H9 (cell line): ENCODE measurements at regions not wholly inside any gene's neighbourhood (a gene's known extent, or its start where the extent isn't known, plus 50 kb on each side); places are given as distances from the start of the nearest gene placed in this dataset.

Experiments
- DNase-seq: peaks from one replicate; pipeline ENCODE4 v3.0.0-alpha.2; 2017
- H2AFZ ChIP-seq: one replicate; pipeline ENCODE4 v1.6.1; 2013; ENCODE audit warnings: mild to moderate bottlenecking, low read length, control low read depth, moderate library complexity
- H2AK5ac ChIP-seq: 2 replicates; pipeline ENCODE4 v1.6.1; 2013; ENCODE audit warnings: low read length, control low read depth, mixed read lengths; ENCODE audit not compliant: insufficient read length
- H2BK120ac ChIP-seq: one replicate; pipeline ENCODE4 v1.6.1; 2013; ENCODE audit warnings: low read depth, mild to moderate bottlenecking, low read length, control low read depth, inconsistent platforms; ENCODE audit not compliant: poor library complexity, severe bottlenecking
- H2BK12ac ChIP-seq: 2 replicates; pipeline ENCODE4 v1.6.1; 2013; ENCODE audit warnings: low read length, control low read depth, mixed read lengths, low read depth; ENCODE audit not compliant: insufficient read length
- H2BK15ac ChIP-seq: 2 replicates; pipeline ENCODE4 v1.6.1; 2013; ENCODE audit warnings: low read depth, low read length, control low read depth
- H2BK20ac ChIP-seq: one replicate; pipeline ENCODE4 v1.6.1; 2013; ENCODE audit warnings: low read depth, mild to moderate bottlenecking, low read length, control low read depth, inconsistent platforms; ENCODE audit not compliant: poor library complexity, severe bottlenecking
- H2BK5ac ChIP-seq: 2 replicates; pipeline ENCODE4 v1.6.1; 2013; ENCODE audit warnings: low read length, control low read depth, mixed read lengths; ENCODE audit not compliant: insufficient read length
- H3K14ac ChIP-seq: 2 replicates; pipeline ENCODE4 v1.6.1; 2013; ENCODE audit warnings: low read length, control low read depth; ENCODE audit not compliant: insufficient read depth
- H3K18ac ChIP-seq: 2 replicates; pipeline ENCODE4 v1.6.1; 2013; ENCODE audit warnings: low read depth, mild to moderate bottlenecking, mixed read lengths, low read length, control low read depth; ENCODE audit not compliant: insufficient read length
- H3K23ac ChIP-seq: 2 replicates; pipeline ENCODE4 v1.6.1; 2013; ENCODE audit warnings: low read length, control low read depth, mixed read lengths, low read depth; ENCODE audit not compliant: insufficient read length
- H3K23me2 ChIP-seq: 2 replicates; pipeline ENCODE4 v1.6.1; 2013; ENCODE audit warnings: low read depth, mild to moderate bottlenecking, mixed read lengths, low read length, control low read depth; ENCODE audit not compliant: insufficient read length, poor library complexity, severe bottlenecking
- H3K27ac ChIP-seq: 2 replicates; pipeline ENCODE4 v1.5.1; 2013; ENCODE audit warnings: low read length, control low read depth, mixed read lengths, low read depth; ENCODE audit not compliant: insufficient read length
- H3K27me3 ChIP-seq: 2 replicates; pipeline ENCODE4 v1.6.1; 2013; ENCODE audit warnings: low read length, control low read depth, inconsistent platforms; ENCODE audit not compliant: insufficient read depth
- H3K4ac ChIP-seq: 2 replicates; pipeline ENCODE4 v1.6.1; 2013; ENCODE audit warnings: low read depth, mild to moderate bottlenecking, control low read depth, inconsistent platforms, low read length, moderate library complexity
- H3K4me1 ChIP-seq: 2 replicates; pipeline ENCODE4 v1.6.1; 2013; ENCODE audit warnings: low read length, control low read depth, inconsistent platforms; ENCODE audit not compliant: insufficient read depth
- H3K4me2 ChIP-seq: 2 replicates; pipeline ENCODE4 v1.6.1; 2013; ENCODE audit warnings: low read length, control low read depth, mixed read lengths; ENCODE audit not compliant: insufficient read length, insufficient read depth
- H3K56ac ChIP-seq: 2 replicates; pipeline ENCODE4 v1.6.1; 2013; ENCODE audit warnings: low read depth, mild to moderate bottlenecking, mixed read lengths, low read length, control low read depth; ENCODE audit not compliant: insufficient read length
- H3K79me1 ChIP-seq: 2 replicates; pipeline ENCODE4 v1.6.1; 2013; ENCODE audit warnings: low read depth, mild to moderate bottlenecking, moderate library complexity, low read length, control low read depth, inconsistent platforms; ENCODE audit not compliant: insufficient read depth, poor library complexity, severe bottlenecking
- H3K79me2 ChIP-seq: 2 replicates; pipeline ENCODE4 v1.6.1; 2013; ENCODE audit warnings: low read length, control low read depth, inconsistent platforms; ENCODE audit not compliant: insufficient read depth
- H3K9ac ChIP-seq: 2 replicates; pipeline ENCODE4 v1.6.1; 2013; ENCODE audit warnings: low read length, control low read depth, mixed read lengths; ENCODE audit not compliant: insufficient read length; ENCODE audit errors: extremely low read depth
- H3K9me3 ChIP-seq: one replicate; pipeline ENCODE4 v1.6.1; 2013; ENCODE audit warnings: low read depth, low read length, inconsistent platforms; ENCODE audit not compliant: control insufficient read depth
- H3T11ph ChIP-seq: one replicate; pipeline ENCODE4 v1.6.1; 2013; ENCODE audit warnings: mild to moderate bottlenecking, low read length, control low read depth, inconsistent platforms
- H4K20me1 ChIP-seq: one replicate; pipeline ENCODE4 v1.6.1; 2013; ENCODE audit not compliant: control insufficient read depth, insufficient read length, insufficient read depth
- H4K5ac ChIP-seq: 2 replicates; pipeline ENCODE4 v1.6.1; 2013; ENCODE audit warnings: low read depth, mild to moderate bottlenecking, mixed read lengths, low read length, control low read depth; ENCODE audit not compliant: insufficient read length
- H4K8ac ChIP-seq: replicated peaks from 2 replicates; pipeline ENCODE4 v1.6.1; 2013; ENCODE audit warnings: low read length, control low read depth, mixed read lengths, low read depth; ENCODE audit not compliant: insufficient read length
- H4K91ac ChIP-seq: 2 replicates; pipeline ENCODE4 v1.6.1; 2013; ENCODE audit warnings: low read depth, mild to moderate bottlenecking, moderate library complexity, mixed read lengths, low read length, control low read depth; ENCODE audit not compliant: insufficient read length
- H3K27ac Mint-ChIP-seq, 3 experiments: 2 replicates in 2 of 3; 3 replicates in 1 of 3; pipeline ENCODE4 v1.8.0; 2020 to 2021; ENCODE audit warnings: mixed read lengths in 3 of 3, mild to moderate bottlenecking in 1 of 3, moderate library complexity in 1 of 3
- H3K27me3 Mint-ChIP-seq: 2 replicates; pipeline ENCODE4 v1.8.0; 2021; ENCODE audit warnings: low read depth, mild to moderate bottlenecking, moderate library complexity, mixed read lengths
- H3K36me3 Mint-ChIP-seq, 3 experiments: 2 replicates in 2 of 3; 3 replicates in 1 of 3; pipeline ENCODE4 v1.8.0; 2020 to 2021; ENCODE audit warnings: low read depth in 3 of 3, mixed read lengths in 3 of 3; ENCODE audit not compliant: insufficient read depth in 1 of 3
- H3K4me1 Mint-ChIP-seq, 2 experiments: 2 replicates each; pipeline ENCODE4 v1.8.0; 2020; ENCODE audit warnings: mixed read lengths in 2 of 2
- H3K4me3 Mint-ChIP-seq, 2 experiments: 2 replicates in 1 of 2; 3 replicates in 1 of 2; pipeline ENCODE4 v1.8.0; 2020 to 2021; ENCODE audit warnings: mild to moderate bottlenecking in 2 of 2, mixed read lengths in 2 of 2, moderate library complexity in 1 of 2
- H3K9me3 Mint-ChIP-seq, 2 experiments: 2 replicates in 1 of 2; 3 replicates in 1 of 2; pipeline ENCODE4 v1.8.0; 2020; ENCODE audit warnings: mild to moderate bottlenecking in 2 of 2, mixed read lengths in 2 of 2, moderate library complexity in 1 of 2
- WGBS: extraction: QIAGEN DNeasy Blood & Tissue Kit; methylation state at CpG from one replicate; pipeline ENCODE4 v1.1.7; 2013; ENCODE audit warnings: missing lambda C conversion rate, low lambda C conversion rate, mixed read lengths; ENCODE audit not compliant: insufficient read length; ENCODE audit errors: extremely low coverage; 5-methylcytosine and 5-hydroxymethylcytosine counted together
- TF ChIP-seq, protein P1 (sequence below): fragments of 200-600 bp; sonication (generic); conservative IDR thresholded peaks from 3 replicates; pipeline ENCODE4 v1.8.0; 2021; ENCODE audit warnings: antibody characterized with exemption, mild to moderate bottlenecking

DNA sequence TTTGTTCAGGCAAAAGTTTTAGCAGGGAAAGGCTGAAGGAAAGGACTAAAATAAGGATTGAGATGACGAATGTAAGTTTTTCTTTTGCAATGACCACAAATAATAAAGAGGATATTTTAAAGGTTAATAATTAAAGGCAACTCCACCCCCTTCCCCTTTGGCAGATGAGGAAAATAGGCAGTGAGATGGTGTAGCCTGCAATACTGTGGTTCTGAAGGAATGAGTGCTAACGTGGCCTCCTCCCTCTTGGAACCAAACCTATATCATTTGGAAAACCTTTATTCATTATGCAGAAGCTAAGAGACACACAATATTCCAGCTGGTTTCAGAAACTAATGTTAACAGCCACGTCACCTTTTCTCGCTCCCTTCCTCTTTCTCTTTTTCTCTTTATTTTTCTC is 70.9 kb upstream of the COL1A2 start:
- no peak for DNase-seq
- Histone ChIP-seq H2BK20ac (no peak overlapping the region), H3K14ac (no peak overlapping the region), H3K23me2 (no peaks in the 10 kb centered on the region), H3K4ac (no peak overlapping the region), H3K18ac (no peak overlapping the region), H3K9me3 (no peaks in the 10 kb centered on the region), H3K27me3 (no peaks in the 10 kb centered on the region), H3K23ac (no peak overlapping the region), H3K27ac (no peak overlapping the region), H2BK15ac (no peak overlapping the region), H3K56ac (no peak overlapping the region), H3K4me2 (no peak overlapping the region), H3K79me1 (no peaks in the 10 kb centered on the region), H3T11ph (no peak overlapping the region), H2BK5ac (no peak overlapping the region), H4K20me1 (no peaks in the 10 kb centered on the region), H3K79me2 (no peaks in the 10 kb centered on the region), H3K9ac (no peak overlapping the region), H2BK12ac (no peak overlapping the region), H4K5ac (no peak overlapping the region), H4K8ac (no peak overlapping the region), H4K91ac (no peak overlapping the region), H2BK120ac (no peak overlapping the region), H2AK5ac (no peak overlapping the region), H3K4me1 (no peaks in the 10 kb centered on the region; the same call in 1 of the 2 replicates), H2AFZ (no peak overlapping the region)
- Mint-ChIP-seq H3K4me3 (no peak overlapping the region), H3K9me3 (peaks cover 22 to 24% of the 10 kb centered on the region in 2 experiments), H3K4me1 (no peaks in the 10 kb centered on the region), H3K27ac (peak overlapping the region in 1 of 3 experiments; percentile 40; a peak in 1 of 7 replicates), H3K27me3 (no peaks in the 10 kb centered on the region), H3K36me3 (peaks cover 3 to 27% (median 16%) of the 10 kb centered on the region in 3 experiments)
- no CpG with 5 or more reads among the region's 4 CpGs for WGBS
- TF ChIP-seq, protein P1, sequence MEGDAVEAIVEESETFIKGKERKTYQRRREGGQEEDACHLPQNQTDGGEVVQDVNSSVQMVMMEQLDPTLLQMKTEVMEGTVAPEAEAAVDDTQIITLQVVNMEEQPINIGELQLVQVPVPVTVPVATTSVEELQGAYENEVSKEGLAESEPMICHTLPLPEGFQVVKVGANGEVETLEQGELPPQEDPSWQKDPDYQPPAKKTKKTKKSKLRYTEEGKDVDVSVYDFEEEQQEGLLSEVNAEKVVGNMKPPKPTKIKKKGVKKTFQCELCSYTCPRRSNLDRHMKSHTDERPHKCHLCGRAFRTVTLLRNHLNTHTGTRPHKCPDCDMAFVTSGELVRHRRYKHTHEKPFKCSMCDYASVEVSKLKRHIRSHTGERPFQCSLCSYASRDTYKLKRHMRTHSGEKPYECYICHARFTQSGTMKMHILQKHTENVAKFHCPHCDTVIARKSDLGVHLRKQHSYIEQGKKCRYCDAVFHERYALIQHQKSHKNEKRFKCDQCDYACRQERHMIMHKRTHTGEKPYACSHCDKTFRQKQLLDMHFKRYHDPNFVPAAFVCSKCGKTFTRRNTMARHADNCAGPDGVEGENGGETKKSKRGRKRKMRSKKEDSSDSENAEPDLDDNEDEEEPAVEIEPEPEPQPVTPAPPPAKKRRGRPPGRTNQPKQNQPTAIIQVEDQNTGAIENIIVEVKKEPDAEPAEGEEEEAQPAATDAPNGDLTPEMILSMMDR, result no peak
